HepG2 (cell line): ENCODE measurements at regions not wholly inside any gene's neighbourhood (a gene's known extent, or its start where the extent isn't known, plus 50 kb on each side); places are given as distances from the start of the nearest gene placed in this dataset.

Source experiments
- CBX2 ChIP-seq, 2 experiments: fragments of 200-600 bp in 1 of 2; sonication (generic); formaldehyde crosslinking in 1 of 2; IDR thresholded peaks; 2 replicates each; pipeline versions ENCODE4 v1.7.0 to v1.8.1; 2018 to 2022; ENCODE audit warnings: low read depth in 2 of 2, low read length in 1 of 2, mild to moderate bottlenecking in 1 of 2, missing genetic modification reagents in 1 of 2
- FLYWCH1 ChIP-seq: sonication (generic); formaldehyde crosslinking; IDR thresholded peaks from 2 replicates; pipeline ENCODE4 v1.8.1; 2023; ENCODE audit warnings: mild to moderate bottlenecking, missing genetic modification reagents
- HNF4A ChIP-seq: sonication (generic); formaldehyde crosslinking; IDR thresholded peaks from 2 replicates; pipeline ENCODE4 v1.4.0; 2020; ENCODE audit warnings: missing genetic modification reagents
- MEIS2 ChIP-seq: sonication (generic); formaldehyde crosslinking; IDR thresholded peaks from 2 replicates; pipeline ENCODE4 v1.9.0; 2021; ENCODE audit warnings: mild to moderate bottlenecking, missing genetic modification reagents
- NFE2 ChIP-seq: sonication (generic); formaldehyde crosslinking; IDR thresholded peaks from 2 replicates; pipeline ENCODE4 v1.4.0; 2020; ENCODE audit warnings: missing genetic modification reagents
- NR2F6 ChIP-seq, 2 experiments: IDR thresholded peaks; 2 replicates each; pipeline ENCODE4 v1.6.1; 2016; ENCODE audit warnings: antibody characterized with exemption in 1 of 2, mild to moderate bottlenecking in 1 of 2
- STAG1 ChIP-seq: sonication (generic); formaldehyde crosslinking; IDR thresholded peaks from 2 replicates; pipeline ENCODE4 v1.4.0; 2020; ENCODE audit warnings: missing genetic modification reagents
- ZFAT ChIP-seq: sonication (generic); formaldehyde crosslinking; conservative IDR thresholded peaks from 2 replicates; pipeline ENCODE4 v1.8.1; 2023; ENCODE audit warnings: missing genetic modification reagents, inconsistent platforms
- ZNF12 ChIP-seq: sonication (generic); formaldehyde crosslinking; IDR thresholded peaks from 2 replicates; pipeline ENCODE4 v1.5.0; 2020; ENCODE audit warnings: missing genetic modification reagents
- ZNF891 ChIP-seq: sonication (generic); formaldehyde crosslinking; IDR thresholded peaks from 2 replicates; pipeline ENCODE4 v1.5.0; 2020; ENCODE audit warnings: mild to moderate bottlenecking, missing genetic modification reagents
- ZSCAN30 ChIP-seq: sonication (generic); formaldehyde crosslinking; IDR thresholded peaks from 2 replicates; pipeline ENCODE4 v1.5.0; 2020; ENCODE audit warnings: mild to moderate bottlenecking, missing genetic modification reagents
- TF ChIP-seq, protein P1 (sequence below), 2 experiments: sonication (generic) in 1 of 2; formaldehyde crosslinking in 1 of 2; IDR thresholded peaks; 2 replicates each; pipeline versions ENCODE4 v1.4.0 to v1.6.1; 2016 to 2020; ENCODE audit warnings: borderline replicate concordance in 1 of 2, low read depth in 1 of 2, mild to moderate bottlenecking in 1 of 2, missing genetic modification reagents in 1 of 2
- TF ChIP-seq, protein P2 (sequence below): fragments of 450-650 bp; IDR thresholded peaks from 2 replicates; pipeline ENCODE4 v1.6.1; 2017; ENCODE audit warnings: mild to moderate bottlenecking
- TF ChIP-seq, protein P3 (sequence below): sonication (generic); formaldehyde crosslinking; IDR thresholded peaks from 2 replicates; pipeline ENCODE4 v1.9.0; 2021; ENCODE audit warnings: mild to moderate bottlenecking, missing genetic modification reagents

DNA sequence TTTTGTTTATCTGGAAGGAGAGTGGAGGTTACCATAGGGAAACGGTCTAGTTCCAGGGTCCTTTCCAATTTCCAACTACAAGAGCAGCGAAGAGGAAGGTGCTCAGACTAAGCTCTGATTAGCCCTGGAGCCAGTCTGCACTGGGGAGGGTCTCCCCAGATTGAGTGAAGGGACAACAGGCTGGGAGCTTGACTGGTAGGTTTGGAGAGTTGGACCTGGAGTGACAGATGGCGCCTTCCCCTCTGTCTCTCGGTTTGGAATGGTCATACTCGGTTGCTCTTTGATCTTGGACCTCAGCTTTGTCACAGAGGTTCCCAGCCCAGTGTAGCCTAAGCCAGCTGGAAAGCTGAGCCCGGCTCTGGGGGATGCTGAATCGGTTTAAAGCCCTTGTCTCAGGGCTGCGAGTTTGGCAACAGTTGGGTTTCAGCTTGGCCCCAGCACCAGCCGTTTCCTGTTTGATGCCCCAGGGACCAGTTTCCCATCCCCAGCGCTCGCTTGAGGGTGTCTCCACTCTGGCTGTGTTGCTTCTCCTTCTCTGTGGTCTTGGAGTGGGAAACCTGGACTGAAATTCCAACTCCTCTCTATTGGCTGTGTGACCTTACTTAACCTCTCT lies 53.1 kb upstream of the ULK4 start (continued):
- TF ChIP-seq, protein P1, sequence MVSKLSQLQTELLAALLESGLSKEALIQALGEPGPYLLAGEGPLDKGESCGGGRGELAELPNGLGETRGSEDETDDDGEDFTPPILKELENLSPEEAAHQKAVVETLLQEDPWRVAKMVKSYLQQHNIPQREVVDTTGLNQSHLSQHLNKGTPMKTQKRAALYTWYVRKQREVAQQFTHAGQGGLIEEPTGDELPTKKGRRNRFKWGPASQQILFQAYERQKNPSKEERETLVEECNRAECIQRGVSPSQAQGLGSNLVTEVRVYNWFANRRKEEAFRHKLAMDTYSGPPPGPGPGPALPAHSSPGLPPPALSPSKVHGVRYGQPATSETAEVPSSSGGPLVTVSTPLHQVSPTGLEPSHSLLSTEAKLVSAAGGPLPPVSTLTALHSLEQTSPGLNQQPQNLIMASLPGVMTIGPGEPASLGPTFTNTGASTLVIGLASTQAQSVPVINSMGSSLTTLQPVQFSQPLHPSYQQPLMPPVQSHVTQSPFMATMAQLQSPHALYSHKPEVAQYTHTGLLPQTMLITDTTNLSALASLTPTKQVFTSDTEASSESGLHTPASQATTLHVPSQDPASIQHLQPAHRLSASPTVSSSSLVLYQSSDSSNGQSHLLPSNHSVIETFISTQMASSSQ (IDR thresholded peaks at IDR 0.05; ENCODE audit: low read depth), result no peak
- TF ChIP-seq, protein P1 (CRISPR knock-in tag; IDR thresholded peaks at IDR 0.05; ENCODE audit: borderline replicate concordance), result 0 out of 2 replicates have a peak, but pooled peaks have one; percentile 21
- TF ChIP-seq CBX2 (IDR thresholded peaks at IDR 0.05; ENCODE audit: low read depth, low read length) (no peak), CBX2 (CRISPR knock-in tag; IDR thresholded peaks at IDR 0.05; ENCODE audit: low read depth) (no peak), FLYWCH1 (CRISPR knock-in tag) (no peak), NFE2 (CRISPR knock-in tag) (no peak), ZSCAN30 (no peak), MEIS2 (CRISPR knock-in tag) (no peak; the same call in 1 of the 2 replicates), ZFAT (CRISPR knock-in tag) (no peak), ZNF12 (peak; percentile 4; the same call in 1 of the 2 replicates), ZNF891 (no peak), HNF4A (CRISPR knock-in tag) (peak; percentile 84), NR2F6 (IDR thresholded peaks at IDR 0.05) (no peak), NR2F6 (CRISPR knock-in tag; IDR thresholded peaks at IDR 0.05) (no peak; the same call in 1 of the 2 replicates), STAG1 (CRISPR knock-in tag) (peak; percentile 27; the same call in 1 of the 2 replicates)
- TF ChIP-seq, protein P2, sequence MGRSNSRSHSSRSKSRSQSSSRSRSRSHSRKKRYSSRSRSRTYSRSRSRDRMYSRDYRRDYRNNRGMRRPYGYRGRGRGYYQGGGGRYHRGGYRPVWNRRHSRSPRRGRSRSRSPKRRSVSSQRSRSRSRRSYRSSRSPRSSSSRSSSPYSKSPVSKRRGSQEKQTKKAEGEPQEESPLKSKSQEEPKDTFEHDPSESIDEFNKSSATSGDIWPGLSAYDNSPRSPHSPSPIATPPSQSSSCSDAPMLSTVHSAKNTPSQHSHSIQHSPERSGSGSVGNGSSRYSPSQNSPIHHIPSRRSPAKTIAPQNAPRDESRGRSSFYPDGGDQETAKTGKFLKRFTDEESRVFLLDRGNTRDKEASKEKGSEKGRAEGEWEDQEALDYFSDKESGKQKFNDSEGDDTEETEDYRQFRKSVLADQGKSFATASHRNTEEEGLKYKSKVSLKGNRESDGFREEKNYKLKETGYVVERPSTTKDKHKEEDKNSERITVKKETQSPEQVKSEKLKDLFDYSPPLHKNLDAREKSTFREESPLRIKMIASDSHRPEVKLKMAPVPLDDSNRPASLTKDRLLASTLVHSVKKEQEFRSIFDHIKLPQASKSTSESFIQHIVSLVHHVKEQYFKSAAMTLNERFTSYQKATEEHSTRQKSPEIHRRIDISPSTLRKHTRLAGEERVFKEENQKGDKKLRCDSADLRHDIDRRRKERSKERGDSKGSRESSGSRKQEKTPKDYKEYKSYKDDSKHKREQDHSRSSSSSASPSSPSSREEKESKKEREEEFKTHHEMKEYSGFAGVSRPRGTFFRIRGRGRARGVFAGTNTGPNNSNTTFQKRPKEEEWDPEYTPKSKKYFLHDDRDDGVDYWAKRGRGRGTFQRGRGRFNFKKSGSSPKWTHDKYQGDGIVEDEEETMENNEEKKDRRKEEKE, result no peak
- TF ChIP-seq, protein P3, sequence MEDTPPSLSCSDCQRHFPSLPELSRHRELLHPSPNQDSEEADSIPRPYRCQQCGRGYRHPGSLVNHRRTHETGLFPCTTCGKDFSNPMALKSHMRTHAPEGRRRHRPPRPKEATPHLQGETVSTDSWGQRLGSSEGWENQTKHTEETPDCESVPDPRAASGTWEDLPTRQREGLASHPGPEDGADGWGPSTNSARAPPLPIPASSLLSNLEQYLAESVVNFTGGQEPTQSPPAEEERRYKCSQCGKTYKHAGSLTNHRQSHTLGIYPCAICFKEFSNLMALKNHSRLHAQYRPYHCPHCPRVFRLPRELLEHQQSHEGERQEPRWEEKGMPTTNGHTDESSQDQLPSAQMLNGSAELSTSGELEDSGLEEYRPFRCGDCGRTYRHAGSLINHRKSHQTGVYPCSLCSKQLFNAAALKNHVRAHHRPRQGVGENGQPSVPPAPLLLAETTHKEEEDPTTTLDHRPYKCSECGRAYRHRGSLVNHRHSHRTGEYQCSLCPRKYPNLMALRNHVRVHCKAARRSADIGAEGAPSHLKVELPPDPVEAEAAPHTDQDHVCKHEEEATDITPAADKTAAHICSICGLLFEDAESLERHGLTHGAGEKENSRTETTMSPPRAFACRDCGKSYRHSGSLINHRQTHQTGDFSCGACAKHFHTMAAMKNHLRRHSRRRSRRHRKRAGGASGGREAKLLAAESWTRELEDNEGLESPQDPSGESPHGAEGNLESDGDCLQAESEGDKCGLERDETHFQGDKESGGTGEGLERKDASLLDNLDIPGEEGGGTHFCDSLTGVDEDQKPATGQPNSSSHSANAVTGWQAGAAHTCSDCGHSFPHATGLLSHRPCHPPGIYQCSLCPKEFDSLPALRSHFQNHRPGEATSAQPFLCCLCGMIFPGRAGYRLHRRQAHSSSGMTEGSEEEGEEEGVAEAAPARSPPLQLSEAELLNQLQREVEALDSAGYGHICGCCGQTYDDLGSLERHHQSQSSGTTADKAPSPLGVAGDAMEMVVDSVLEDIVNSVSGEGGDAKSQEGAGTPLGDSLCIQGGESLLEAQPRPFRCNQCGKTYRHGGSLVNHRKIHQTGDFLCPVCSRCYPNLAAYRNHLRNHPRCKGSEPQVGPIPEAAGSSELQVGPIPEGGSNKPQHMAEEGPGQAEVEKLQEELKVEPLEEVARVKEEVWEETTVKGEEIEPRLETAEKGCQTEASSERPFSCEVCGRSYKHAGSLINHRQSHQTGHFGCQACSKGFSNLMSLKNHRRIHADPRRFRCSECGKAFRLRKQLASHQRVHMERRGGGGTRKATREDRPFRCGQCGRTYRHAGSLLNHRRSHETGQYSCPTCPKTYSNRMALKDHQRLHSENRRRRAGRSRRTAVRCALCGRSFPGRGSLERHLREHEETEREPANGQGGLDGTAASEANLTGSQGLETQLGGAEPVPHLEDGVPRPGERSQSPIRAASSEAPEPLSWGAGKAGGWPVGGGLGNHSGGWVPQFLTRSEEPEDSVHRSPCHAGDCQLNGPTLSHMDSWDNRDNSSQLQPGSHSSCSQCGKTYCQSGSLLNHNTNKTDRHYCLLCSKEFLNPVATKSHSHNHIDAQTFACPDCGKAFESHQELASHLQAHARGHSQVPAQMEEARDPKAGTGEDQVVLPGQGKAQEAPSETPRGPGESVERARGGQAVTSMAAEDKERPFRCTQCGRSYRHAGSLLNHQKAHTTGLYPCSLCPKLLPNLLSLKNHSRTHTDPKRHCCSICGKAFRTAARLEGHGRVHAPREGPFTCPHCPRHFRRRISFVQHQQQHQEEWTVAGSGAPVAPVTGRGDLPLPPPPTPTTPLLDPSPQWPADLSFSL (CRISPR knock-in tag), result no peak
